ENCODE measurements at regions not wholly inside any gene's neighbourhood (a gene's known extent, or its start where the extent isn't known, plus 50 kb on each side); places are given as distances from the start of the nearest gene placed in this dataset.

DNA sequence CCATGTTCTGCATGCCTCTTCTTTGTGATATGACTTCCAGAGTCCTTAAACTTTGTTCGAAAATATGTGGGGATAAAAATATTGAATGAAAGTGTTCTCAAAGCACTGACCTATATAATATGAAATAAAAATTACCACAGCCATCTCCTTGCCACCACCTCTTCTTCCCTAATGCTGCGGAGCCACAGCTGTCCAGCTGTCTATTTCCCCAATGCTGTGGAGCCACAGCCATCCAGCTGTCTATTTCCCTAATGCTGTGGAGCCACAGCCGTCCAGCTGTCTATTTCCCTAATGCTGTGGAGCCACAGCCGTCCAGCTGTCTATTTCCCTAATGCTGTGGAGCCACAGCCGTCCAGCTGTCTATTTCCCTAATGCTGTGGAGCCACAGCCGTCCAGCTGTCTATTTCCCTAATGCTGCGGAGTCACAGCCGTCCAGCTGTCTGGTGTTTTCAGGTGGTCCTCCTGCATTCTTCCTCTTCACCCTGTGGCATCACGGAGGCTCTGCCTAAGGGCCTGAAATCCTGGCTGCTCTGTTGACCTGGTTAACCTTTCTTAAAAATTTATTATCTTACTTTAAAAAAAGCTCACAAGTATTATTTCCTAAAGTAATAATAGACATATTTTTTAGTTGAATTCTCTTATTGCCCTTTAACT, 266.1 kb upstream of the MEX3C start:
- Histone ChIP-seq H3K27me3 (no peaks in the 10 kb centered on the region), H3K36me3 (no peaks in the 10 kb centered on the region), H3K4me3 (no peak overlapping the region), H3K27ac (no peak overlapping the region), H3K4me1 (peaks cover 0 to 3% (median 0%) of the 10 kb centered on the region in 4 donors), H3K9me3 (no peaks in the 10 kb centered on the region)
- TF ChIP-seq, protein P1, sequence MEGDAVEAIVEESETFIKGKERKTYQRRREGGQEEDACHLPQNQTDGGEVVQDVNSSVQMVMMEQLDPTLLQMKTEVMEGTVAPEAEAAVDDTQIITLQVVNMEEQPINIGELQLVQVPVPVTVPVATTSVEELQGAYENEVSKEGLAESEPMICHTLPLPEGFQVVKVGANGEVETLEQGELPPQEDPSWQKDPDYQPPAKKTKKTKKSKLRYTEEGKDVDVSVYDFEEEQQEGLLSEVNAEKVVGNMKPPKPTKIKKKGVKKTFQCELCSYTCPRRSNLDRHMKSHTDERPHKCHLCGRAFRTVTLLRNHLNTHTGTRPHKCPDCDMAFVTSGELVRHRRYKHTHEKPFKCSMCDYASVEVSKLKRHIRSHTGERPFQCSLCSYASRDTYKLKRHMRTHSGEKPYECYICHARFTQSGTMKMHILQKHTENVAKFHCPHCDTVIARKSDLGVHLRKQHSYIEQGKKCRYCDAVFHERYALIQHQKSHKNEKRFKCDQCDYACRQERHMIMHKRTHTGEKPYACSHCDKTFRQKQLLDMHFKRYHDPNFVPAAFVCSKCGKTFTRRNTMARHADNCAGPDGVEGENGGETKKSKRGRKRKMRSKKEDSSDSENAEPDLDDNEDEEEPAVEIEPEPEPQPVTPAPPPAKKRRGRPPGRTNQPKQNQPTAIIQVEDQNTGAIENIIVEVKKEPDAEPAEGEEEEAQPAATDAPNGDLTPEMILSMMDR (IDR thresholded peaks at IDR 0.05), result no peak
- DNase-seq (ENCODE audit: low spot score in 2 of 2), result no peak
- 79 to 80% methylated on average over 9 of the region's 9 CpGs for WGBS, 2 donors

DNA sequence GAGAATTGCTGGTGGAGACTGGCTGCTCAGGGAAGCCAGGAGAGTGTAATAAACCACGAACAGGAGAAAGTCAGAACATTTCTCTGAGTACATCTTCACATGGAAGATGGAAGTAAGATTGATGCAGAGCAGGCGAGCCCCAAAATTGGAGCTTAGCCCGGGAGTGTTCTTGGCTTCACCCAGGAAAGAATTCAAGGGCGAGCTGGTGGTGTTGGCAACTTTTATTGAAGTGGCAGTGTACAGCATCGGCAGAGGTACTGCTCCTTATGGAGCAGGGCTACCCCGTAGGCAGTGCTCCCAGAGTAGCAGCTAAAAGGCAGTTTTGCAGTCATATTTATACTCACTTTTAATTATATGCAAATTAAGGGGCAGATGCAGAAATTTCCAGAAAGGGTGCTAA, 281.4 kb upstream of the MEX3C start:
- no peaks in the 10 kb centered on the region for H3K4me1 ChIP-seq
- H3K9me3 ChIP-seq, result no peaks in the 10 kb centered on the region
- no peak for TF ChIP-seq EP300 (IDR thresholded peaks at IDR 0.05)
- TF ChIP-seq POLR2A (IDR thresholded peaks at IDR 0.05), result no peak
- TF ChIP-seq, protein P1 (IDR thresholded peaks at IDR 0.05), result no peak
- H3K27ac ChIP-seq, result no peak overlapping the region
- no peak overlapping the region for H3K4me3 ChIP-seq
- 86 to 88% methylated on average over 6 of the region's 6 CpGs for WGBS, 2 donors
- DNase-seq (ENCODE audit: low spot score in 2 of 2), result no peak
- no peaks in the 10 kb centered on the region for H3K27me3 ChIP-seq
- no peaks in the 10 kb centered on the region for H3K36me3 ChIP-seq

DNA sequence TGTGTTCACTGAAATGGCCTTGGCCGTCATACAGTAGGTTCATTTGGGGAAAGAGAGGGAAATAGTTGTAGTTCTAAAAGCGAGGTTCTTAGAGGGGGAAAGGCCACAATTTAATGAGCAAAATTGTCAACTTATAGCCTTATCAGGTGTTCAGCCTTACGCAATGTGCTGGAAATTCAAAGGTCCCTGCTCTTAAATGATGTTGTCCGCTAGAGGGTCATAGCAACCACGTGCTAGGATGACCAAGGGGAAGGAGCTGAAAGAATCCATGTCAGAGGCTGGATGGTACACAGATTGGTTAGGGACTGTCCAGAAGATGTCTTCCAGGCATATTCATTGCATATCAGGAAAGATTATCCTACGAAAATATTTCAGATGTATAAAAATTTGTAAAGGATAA, 282.3 kb upstream of the MEX3C start:
- 85 to 86% methylated on average over 6 of the region's 6 CpGs for WGBS, 2 donors
- no peaks in the 10 kb centered on the region for H3K9me3 ChIP-seq
- TF ChIP-seq, protein P1 (IDR thresholded peaks at IDR 0.05), result no peak
- TF ChIP-seq EP300 (IDR thresholded peaks at IDR 0.05) (no peak), POLR2A (IDR thresholded peaks at IDR 0.05) (no peak)
- no peak overlapping the region for H3K4me3 ChIP-seq
- DNase-seq (ENCODE audit: low spot score in 2 of 2), result no peak
- H3K36me3 ChIP-seq, result no peaks in the 10 kb centered on the region
- H3K27me3 ChIP-seq, result no peaks in the 10 kb centered on the region
- no peak overlapping the region for H3K27ac ChIP-seq
- no peaks in the 10 kb centered on the region for H3K4me1 ChIP-seq

DNA sequence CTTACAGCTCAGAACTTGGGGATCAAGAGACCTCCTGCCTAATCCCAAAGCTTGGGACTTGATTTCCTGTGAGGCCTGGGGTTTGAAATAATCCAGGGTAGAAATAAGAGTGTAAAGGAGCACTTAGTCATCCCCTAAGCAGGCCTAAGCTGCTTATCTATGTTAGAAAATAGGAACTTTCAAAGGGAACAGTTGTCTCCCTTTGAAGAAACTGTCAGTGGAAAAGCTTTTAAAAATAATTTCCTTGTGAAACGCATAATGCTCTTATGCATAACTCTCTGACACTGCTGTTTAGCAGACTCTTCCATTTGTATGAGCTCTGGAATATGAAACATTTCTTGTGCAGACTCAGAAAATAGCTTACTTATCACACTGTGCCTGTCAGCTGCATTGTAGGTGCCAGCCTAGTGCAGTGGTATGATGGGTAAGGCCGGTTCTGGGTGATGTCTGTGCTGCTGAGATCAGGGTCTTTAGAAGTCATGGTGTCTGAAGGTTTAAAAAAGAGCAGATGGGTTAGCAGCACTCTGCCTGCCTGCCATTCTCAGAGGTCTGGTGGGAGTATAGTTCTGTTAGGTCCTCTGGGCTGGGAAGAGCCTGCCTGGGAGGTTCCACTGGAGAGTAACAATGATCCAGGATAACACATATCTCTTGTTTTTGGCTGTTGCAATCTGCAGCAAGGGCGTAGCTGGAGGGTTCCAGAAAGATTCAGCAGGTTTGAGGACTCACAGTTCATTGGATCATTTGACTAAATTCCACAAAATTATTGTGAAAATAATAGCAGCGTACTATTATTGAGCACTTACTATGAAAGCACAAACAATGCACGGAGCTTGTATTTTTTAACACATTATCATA, 283.2 kb upstream of the MEX3C start:
- Histone ChIP-seq H3K4me1 (no peaks in the 10 kb centered on the region), H3K27ac (no peak overlapping the region), H3K36me3 (no peaks in the 10 kb centered on the region), H3K4me3 (no peak overlapping the region), H3K27me3 (no peaks in the 10 kb centered on the region), H3K9me3 (no peaks in the 10 kb centered on the region)
- 86 to 89% methylated on average over 5 of the region's 5 CpGs for WGBS, 2 donors
- TF ChIP-seq EP300 (IDR thresholded peaks at IDR 0.05) (no peak), POLR2A (IDR thresholded peaks at IDR 0.05) (no peak)
- TF ChIP-seq, protein P1 (IDR thresholded peaks at IDR 0.05), result no peak
- DNase-seq (ENCODE audit: low spot score in 2 of 2), result no peak

DNA sequence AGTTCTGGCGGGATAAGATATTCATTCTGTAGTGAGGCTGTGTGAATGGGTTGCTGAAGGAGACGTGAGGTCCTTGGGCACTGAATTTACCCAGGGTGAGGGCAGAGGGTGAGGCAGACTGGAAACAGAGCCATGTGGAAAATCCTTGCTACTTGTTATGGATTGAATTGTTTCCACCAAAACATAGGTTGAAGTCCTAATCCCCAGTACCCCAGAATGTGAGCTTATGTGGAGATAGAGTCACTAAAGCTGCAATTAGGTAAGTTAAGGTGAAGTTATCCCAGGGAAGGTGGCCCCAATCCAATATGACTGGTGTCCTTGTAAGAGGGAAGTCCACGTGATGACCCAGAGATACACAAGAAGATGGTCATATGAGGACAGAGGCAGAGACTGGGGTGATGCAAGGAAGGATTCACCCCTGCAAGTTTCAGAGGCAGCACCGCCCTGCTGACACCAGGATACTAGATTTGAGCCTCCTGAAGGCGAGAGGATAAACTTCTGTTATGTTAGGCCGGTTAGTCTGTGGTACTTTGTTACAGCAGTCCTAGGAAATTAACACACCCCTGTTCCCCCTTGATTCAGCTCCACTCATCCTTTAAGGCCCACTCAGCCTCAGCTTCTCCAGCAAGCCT, 289.4 kb upstream of the MEX3C start:
- Histone ChIP-seq H3K4me1 (no peaks in the 10 kb centered on the region), H3K9me3 (no peaks in the 10 kb centered on the region), H3K27me3 (no peaks in the 10 kb centered on the region), H3K36me3 (no peaks in the 10 kb centered on the region), H3K27ac (no peak overlapping the region), H3K4me3 (no peak overlapping the region)
- WGBS, 2 donors, result 81 to 86% methylated on average over 6 of the region's 6 CpGs
- TF ChIP-seq, protein P1 (IDR thresholded peaks at IDR 0.05), result no peak
- TF ChIP-seq POLR2A (IDR thresholded peaks at IDR 0.05), result no peak
- TF ChIP-seq EP300 (IDR thresholded peaks at IDR 0.05), result no peak
- DNase-seq (ENCODE audit: low spot score in 2 of 2), result no peak
